ENCODE measurements at regions not wholly inside any gene's neighbourhood (a gene's known extent, or its start where the extent isn't known, plus 50 kb on each side); places are given as distances from the start of the nearest gene placed in this dataset.

GRCh38 chr9:115425601-115426000 is 307.6 kb upstream of the TNC start:
- DNase-seq (ENCODE audit: low read depth, low spot score) (no peak), ATAC-seq (no peak)
- in situ Hi-C loops (cut with HindIII; ENCODE audit: low pct_unique_long_range_greater_than_20kb, low sequenced_read_pairs) = no loop called here
- Histone ChIP-seq H3K9me3 (ENCODE audit: control insufficient read depth, insufficient read depth, low read depth, low read length) (no peaks in the 10 kb centered on the region), H3K4me1 (ENCODE audit: control insufficient read depth, insufficient read depth, low read length) (no peaks in the 10 kb centered on the region), H3K4me3 (ENCODE audit: low read depth in 2 of 2, low read length in 2 of 2) (no peak overlapping the region), H3K27ac (ENCODE audit: low read length) (no peak overlapping the region), H3K27me3 (ENCODE audit: control insufficient read depth, insufficient read depth, low read length) (no peaks in the 10 kb centered on the region), H3K36me3 (ENCODE audit: control insufficient read depth, insufficient read depth, low read length) (no peaks in the 10 kb centered on the region)
- ChIA-PET CTCF (no interaction called here), POLR2A (no interaction called here)
- TF ChIP-seq SIN3A (IDR thresholded peaks at IDR 0.05; ENCODE audit: borderline replicate concordance, insufficient read depth, low read depth, low read length) (no peak), TCF7L2 (IDR thresholded peaks at IDR 0.05; ENCODE audit: low read depth, low read length) (no peak), POLR2AphosphoS5 (IDR thresholded peaks at IDR 0.05; ENCODE audit: low read depth, low read length) (no peak), CTCF (IDR thresholded peaks at IDR 0.05) (no peak), REST (IDR thresholded peaks at IDR 0.05; ENCODE audit: insufficient read depth in 1 of 2, low read depth in 2 of 2, low read length in 1 of 2) (no peak)
- no TSS peak for BruUV-seq (replicated peaks)
- intact Hi-C loops (cut with micrococcal nuclease; ENCODE audit: unreplicated experiment) = no loop called here

- H3K4me1 ChIP-seq (ENCODE audit: control insufficient read depth, insufficient read depth, low read length) = no peaks in the 10 kb centered on the region
- in situ Hi-C loops (cut with HindIII; ENCODE audit: low pct_unique_long_range_greater_than_20kb, low sequenced_read_pairs) = no loop called here
- no peaks in the 10 kb centered on the region for H3K36me3 ChIP-seq (ENCODE audit: control insufficient read depth, insufficient read depth, low read length)
- intact Hi-C loops (cut with micrococcal nuclease; ENCODE audit: unreplicated experiment) = no loop called here
- no peaks in the 10 kb centered on the region for H3K27me3 ChIP-seq (ENCODE audit: control insufficient read depth, insufficient read depth, low read length)
- no TSS peak for BruUV-seq (replicated peaks)
- no peak for DNase-seq (ENCODE audit: low read depth, low spot score)
- ATAC-seq = no peak
- no peak for TF ChIP-seq REST (IDR thresholded peaks at IDR 0.05; ENCODE audit: insufficient read depth in 1 of 2, low read depth in 2 of 2, low read length in 1 of 2)
- TF ChIP-seq SIN3A (IDR thresholded peaks at IDR 0.05; ENCODE audit: borderline replicate concordance, insufficient read depth, low read depth, low read length) = no peak
- no peak for TF ChIP-seq TCF7L2 (IDR thresholded peaks at IDR 0.05; ENCODE audit: low read depth, low read length)
- no peak for TF ChIP-seq POLR2AphosphoS5 (IDR thresholded peaks at IDR 0.05; ENCODE audit: low read depth, low read length)
- TF ChIP-seq CTCF (IDR thresholded peaks at IDR 0.05) = no peak
- H3K9me3 ChIP-seq (ENCODE audit: control insufficient read depth, insufficient read depth, low read depth, low read length) = no peaks in the 10 kb centered on the region
- CTCF ChIA-PET = no interaction called here
- POLR2A ChIA-PET = no interaction called here
- H3K27ac ChIP-seq (ENCODE audit: low read length) = no peak overlapping the region
- H3K4me3 ChIP-seq (ENCODE audit: low read depth in 2 of 2, low read length in 2 of 2) = no peak overlapping the region
Observed at GRCh38 chr9:115437418-115437817, 319.5 kb upstream of the TNC start.
